ENCODE measurements at regions not wholly inside any gene's neighbourhood (a gene's known extent, or its start where the extent isn't known, plus 50 kb on each side); places are given as distances from the start of the nearest gene placed in this dataset.
A peak's percentile ranks its signal among the peaks of the same experiment; 100 is the strongest.
"Not testable (repeated sequence)": the region's sequence is repeated elsewhere in the genome, so short reads cannot be mapped to it uniquely, and the experiment has no call there.

DNA sequence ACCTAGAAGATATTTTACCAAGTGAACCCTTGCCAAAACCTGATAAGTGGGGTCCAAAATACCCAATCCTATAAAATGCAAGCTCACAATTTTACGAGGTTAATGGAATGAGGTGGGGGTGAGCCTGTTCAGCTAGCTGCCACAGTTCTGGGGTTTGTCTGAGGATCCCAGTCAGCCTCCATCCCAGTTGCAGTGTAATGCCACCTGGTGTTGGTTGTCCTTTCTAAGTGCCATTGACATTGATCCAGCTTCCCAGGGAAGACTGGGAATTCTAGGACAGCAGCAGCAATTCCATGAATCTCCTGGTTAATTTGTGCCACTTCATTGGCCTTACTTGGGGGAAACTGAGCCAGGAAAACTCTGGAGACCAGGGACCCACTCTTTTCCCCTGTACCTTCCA lies 298.3 kb downstream of the RWDD3 start:
- peak; percentile 6 for DNase-seq (ENCODE audit: low spot score)

GRCh38 chr1:95534985-95535384 lies 301.0 kb downstream of the RWDD3 start:
- DNase-seq (ENCODE audit: low spot score), result no peak

GRCh38 chr1:95535614-95536013 lies 301.6 kb downstream of the RWDD3 start:
- no peak for DNase-seq (ENCODE audit: low spot score)

DNA sequence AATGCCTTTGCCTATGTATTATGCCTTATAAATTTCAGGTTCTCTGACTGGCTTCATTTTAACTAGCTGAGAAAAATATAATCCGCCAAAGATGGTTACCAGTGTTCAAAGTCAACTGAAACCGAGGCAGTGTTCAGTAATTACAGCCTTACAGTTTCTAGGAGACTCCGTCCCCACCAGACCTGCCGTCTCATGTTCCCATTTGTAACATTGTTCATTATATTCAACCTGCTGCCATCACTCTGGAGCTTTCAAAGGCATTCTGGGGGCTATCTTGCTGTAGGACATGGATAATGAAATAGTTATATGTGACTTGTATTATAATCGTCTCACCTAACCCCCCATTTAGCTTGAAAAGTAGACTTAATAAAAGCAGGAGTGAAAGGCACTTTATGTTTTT lies 302.5 kb downstream of the RWDD3 start:
- DNase-seq (ENCODE audit: low spot score), result no peak

DNA sequence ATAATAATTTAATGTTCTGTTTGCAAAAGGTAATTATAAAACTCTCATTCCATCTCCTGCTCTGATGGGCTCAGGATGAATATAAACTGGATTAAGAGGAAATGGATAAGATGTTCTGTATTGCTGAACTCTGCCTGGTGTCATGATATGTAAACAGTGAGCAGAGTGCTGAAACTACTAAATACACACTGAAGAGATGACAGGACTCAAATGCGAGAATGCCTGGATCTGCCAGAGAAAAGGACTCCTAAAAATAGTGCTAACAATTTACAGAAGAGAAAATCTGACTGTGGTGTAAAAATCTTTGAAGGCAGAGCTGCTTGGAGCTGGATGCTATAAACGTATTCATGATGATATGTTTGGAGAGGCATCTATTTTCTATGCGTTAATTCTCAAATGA lies 303.2 kb downstream of the RWDD3 start:
- no peak for DNase-seq (ENCODE audit: low spot score)

- not testable (repeated sequence) for DNase-seq (ENCODE audit: low spot score)
Observed at GRCh38 chr1:95538242-95538641, 304.2 kb downstream of the RWDD3 start.

DNA sequence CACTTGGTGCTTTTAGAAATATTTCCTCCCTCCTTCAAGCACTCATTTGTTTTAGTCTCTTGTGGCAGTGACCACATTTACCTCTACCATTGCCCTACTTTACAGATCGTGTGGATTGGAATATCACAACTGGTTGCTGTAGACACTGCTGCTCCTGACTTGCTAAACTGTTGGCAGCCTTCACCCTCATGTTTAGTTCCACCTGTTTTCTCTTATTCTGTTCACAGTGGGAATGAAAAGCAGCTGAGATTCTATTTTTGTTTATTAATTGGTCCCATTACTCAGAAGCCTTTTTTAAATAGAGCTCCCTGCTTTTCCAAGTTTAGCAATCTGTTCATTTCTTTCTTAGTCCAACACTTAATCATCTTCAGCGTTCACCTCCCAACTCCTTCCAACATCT lies 308.9 kb downstream of the RWDD3 start:
- DNase-seq (ENCODE audit: low spot score), result no peak

DNA sequence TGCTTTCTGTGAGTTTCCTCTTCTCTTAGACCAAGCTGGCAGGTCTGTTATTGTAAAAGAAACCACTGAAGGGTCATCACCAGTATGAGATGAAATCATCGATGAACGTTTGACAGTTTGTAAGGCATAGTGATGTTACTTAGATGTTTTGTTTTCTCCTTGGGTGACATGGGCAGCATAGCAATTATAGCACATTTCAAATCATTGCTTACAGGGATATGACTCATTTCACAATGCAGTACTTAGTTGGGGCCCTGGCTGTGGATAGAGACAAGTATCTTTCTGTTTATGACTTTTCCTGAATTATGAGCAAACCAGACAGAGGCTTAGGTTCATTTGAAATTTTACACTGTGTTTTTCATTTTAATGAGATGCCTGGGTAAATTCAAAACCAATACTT lies 313.0 kb downstream of the RWDD3 start:
- DNase-seq (ENCODE audit: low spot score), result no peak

- DNase-seq (ENCODE audit: low spot score), result no peak
Observed at GRCh38 chr1:95548211-95548610, 314.2 kb downstream of the RWDD3 start.

- no peak for DNase-seq (ENCODE audit: low spot score)
Observed at GRCh38 chr1:95551201-95551600, 317.2 kb downstream of the RWDD3 start.

- DNase-seq (ENCODE audit: low spot score), result no peak
Observed at GRCh38 chr1:95553595-95553994, 319.6 kb downstream of the RWDD3 start.

DNA sequence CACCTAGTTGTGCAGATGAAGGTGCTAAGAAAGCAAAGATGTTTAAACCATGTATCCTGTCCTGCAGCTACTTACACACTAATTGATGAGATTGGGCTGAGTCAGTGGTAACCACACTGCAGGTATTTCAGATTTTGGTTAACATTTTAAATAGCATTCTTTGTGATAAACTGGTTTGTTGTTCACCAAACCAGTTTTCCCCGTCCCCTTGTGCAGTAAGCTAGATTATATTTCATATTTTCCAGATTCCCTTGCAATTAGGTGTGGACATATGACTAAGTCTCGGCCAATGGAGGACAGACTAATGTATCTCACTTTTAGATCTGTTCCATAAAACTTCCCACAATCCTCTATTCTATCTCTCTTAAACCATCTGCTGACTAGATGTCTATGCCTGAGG lies 320.4 kb downstream of the RWDD3 start:
- DNase-seq (ENCODE audit: low spot score), result no peak

DNA sequence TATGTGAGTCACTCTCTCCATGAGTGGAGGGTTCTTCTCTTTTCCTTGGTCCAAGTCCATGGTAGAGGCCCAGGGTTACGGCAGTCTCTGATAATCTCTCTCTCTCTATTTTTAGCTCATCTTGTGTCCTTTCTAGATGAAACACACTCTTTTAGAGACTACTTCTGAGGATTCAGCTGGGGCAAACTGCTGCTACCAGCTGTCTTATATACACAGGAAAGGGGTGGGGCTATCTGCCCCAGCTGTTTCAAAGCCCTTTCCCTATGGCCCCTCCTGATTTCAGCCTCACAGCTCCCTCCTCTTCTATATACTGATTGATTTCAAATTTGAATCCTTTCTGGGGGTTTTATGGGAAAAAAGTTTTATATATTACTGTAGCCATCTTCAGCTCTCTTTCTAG lies 324.8 kb downstream of the RWDD3 start:
- no peak for DNase-seq (ENCODE audit: low spot score)

- DNase-seq (ENCODE audit: low spot score), result no peak
Observed at GRCh38 chr1:95561346-95561745, 327.3 kb downstream of the RWDD3 start.

- DNase-seq (ENCODE audit: low spot score), result no peak
Observed at GRCh38 chr1:95562230-95562629, 328.2 kb downstream of the RWDD3 start.

DNA sequence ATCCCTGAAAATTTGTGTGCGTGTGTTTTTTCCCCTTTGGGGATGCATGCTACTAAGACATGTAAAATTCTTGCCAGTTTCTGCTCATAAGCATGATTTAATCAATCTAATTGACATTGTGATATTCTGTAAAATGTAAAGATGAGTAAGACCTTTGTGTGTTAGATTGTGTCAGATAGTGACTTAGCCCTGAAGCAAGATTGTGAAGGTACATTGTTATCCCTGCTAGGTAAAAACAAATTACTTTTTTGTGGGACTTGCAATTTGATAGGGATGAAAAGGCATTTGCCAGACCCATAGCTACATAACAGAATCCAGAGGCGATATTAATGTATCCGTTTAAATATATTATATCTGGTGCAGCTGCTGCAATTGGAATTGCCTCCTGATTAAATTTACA lies 338.0 kb downstream of the RWDD3 start:
- no peak for DNase-seq (ENCODE audit: low spot score)

GRCh38 chr1:95572962-95573361 lies 339.0 kb downstream of the RWDD3 start:
- DNase-seq (ENCODE audit: low spot score), result no peak

GRCh38 chr1:95575291-95575690 lies 341.3 kb downstream of the RWDD3 start:
- DNase-seq (ENCODE audit: low spot score), result no peak

DNA sequence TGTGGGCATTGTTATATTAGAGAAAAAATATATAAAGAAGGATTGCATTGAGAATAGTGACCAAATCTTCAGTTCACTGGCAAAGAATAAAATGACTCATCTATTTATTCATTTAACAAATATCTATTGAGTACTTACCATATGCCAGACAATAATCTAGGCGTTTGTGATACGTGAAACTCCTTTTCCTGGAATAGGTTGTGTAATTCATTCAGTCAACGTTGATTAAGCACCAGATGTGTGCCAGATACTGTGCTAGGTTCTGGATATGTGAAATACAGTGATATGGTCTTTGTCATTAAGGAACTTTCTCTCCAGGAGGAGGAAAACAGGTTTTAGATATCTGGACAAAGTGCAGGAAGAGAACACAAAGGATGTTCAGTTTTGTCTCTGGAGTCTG lies 344.5 kb downstream of the RWDD3 start:
- no peak for DNase-seq (ENCODE audit: low spot score)

- DNase-seq (ENCODE audit: low spot score), result no peak
Observed at GRCh38 chr1:95582191-95582590, 348.2 kb downstream of the RWDD3 start.

DNA sequence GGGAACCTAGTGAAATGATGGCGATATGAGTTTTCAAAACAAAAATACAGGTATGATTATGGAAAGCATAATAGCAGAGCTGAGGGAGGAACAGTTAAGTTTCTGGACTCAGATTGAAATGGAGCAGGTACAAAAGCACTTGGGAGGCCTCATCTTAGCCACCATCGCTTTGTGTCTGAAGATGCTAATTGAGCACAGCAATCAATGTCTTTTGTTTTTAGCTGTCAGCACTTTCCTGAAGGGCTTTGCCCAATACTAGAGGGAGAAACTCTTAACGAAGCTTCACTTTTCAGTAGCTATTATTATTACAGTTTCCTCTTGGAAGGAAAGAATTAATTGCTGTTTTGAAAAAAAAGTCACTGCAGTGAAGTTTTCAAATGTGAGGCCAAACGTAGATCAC lies 348.7 kb downstream of the RWDD3 start:
- no peak for DNase-seq (ENCODE audit: low spot score)

DNA sequence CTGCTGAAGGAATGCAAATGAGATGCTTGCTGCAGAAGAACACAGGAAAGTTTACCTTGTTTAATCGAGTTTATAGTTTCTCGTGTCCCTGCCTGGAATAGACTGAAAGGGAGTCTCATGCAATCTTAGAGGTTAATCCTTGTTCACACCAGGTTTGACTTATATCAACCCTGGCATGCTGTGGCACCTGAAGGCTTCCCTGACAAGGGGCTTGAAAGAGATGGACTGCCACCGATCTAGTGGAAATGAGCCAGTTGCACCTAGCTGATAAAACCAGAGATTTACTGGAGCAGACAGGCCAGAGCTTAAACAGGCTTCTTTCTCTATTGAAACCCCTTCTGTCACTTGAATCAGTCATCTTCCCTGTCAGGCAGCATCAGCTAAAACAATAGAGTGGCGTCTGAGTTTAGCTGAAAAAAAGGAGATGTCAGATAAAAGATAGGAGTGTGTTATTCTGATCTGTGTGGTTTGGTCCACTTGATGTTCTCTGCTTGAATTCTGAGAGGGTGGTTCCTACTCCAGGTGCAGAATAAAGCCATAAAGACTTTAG lies 349.7 kb downstream of the RWDD3 start:
- DNase-seq (ENCODE audit: low spot score), result no peak

DNA sequence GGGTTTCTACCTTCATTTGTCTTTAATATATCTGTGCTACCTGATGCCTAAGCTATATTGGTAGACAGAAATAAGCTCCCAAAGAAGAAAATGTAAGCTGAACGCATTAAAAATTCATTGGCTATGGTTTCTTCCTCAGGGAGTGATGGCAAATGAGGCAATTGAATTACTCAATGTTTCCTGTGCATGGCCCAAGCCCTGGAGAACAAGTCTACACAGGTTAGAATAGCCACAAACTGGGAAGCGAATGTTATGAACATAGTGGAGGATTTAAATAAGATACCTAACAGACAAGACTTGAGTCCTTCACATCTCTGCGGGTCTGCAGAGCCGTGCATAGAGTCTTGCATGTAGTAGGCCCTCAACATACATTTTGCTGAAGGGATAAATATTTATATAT lies 350.3 kb downstream of the RWDD3 start:
- no peak for DNase-seq (ENCODE audit: low spot score)

GRCh38 chr1:95604771-95605170 lies 370.8 kb downstream of the RWDD3 start:
- no peak for DNase-seq (ENCODE audit: low spot score)

DNA sequence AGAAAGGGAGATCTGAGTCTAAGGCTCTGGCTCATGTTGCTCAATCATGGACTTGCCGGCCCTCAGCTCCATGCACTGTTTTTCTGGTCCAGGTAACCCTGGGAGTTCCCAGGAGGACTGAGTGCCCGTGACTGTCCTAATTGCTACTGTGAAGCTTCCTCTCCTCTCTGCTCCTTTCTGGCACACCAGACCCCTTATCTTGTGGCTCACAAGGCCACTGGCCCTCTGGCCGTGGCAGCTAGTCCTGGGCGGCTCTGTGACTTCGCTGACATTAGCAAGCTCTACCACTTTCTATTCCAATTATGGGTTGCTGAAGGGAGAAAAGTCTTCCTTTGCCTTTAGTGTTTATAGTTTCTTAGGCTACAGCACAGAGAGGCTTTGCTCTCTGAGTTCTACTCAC lies 380.2 kb downstream of the RWDD3 start:
- DNase-seq (ENCODE audit: low spot score), result no peak

Data from pons (tissue), 1 donor.